ENCODE measurements at regions not wholly inside any gene's neighbourhood (a gene's known extent, or its start where the extent isn't known, plus 50 kb on each side); places are given as distances from the start of the nearest gene placed in this dataset.

DNA sequence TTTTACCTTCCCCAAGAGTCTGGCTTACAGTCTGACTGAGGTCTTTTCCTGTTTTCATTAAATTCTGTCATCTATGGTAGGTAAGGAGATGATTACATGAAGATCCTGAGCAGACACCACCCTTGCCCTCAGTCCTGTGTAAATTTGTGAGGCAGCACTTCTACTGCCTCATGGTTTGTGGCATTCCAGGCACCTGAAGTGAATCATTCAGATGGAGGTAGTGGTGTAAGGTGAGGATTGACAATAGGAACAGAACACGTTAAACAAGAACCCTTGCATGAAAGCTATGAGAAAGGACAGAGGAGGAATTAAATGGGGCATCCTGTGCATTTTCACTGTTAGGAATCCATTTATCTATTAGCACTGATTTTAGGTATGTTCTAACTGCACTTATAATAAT is 618.6 kb downstream of the TLL1 start:
- no peak for DNase-seq (ENCODE audit: low read depth)

DNA sequence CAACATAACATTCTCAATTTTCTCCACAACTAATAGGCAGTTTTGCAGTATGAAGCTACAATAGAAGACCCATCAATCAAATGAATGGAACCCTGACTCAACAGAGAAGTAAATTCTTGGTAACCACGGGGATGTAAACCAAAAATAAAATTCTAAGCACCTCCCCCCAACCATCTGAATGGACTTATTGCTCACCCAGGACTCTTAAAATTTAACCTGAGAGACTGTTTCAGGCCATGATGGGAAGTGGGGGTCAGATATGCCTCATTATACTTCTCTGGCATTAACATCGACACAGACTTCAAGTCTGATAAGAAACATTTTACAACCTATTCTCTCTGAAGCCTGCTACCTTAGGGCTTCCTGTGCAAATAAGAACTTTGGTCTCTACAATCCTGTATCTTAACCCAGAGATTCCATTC is 620.9 kb downstream of the TLL1 start:
- no peak for DNase-seq (ENCODE audit: low read depth)

DNA sequence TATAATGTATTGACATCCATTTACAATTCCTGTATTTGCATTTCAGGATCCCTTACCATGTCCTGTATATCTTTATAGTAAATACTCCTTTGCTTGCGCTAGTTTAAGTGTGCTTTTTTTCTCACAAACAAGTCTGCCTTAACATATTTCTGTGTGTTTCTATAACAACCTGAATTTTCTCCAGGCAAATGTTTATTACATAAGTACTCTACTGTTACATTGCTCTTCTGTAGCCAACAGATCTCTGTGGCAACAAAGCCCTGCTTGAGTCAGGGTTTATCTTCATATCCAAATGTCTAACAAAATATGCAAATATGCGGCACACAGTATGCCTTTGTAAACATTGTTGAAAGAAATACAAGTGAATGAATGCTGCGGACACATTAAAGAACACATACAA is 625.5 kb downstream of the TLL1 start:
- DNase-seq (ENCODE audit: low read depth): no peak

DNA sequence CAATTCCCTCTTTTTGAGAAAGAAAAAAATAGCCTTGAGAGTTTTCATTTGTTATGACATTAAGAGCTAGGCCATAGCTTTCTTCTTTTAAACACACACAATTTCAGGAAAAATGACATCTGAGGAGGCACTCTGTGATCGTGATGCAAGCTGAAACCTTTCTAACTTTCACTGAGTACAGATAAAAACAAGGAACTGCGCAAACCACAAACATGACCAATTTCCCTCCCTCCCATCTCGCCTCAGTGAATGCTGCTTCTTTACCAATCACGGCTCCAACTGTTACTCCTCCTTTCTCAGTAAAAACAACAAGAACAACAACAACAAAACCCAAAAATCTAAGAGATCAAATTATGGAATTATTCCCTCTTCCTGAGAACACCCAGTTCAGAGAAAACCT is 626.8 kb downstream of the TLL1 start:
- DNase-seq (ENCODE audit: low read depth): no peak

DNA sequence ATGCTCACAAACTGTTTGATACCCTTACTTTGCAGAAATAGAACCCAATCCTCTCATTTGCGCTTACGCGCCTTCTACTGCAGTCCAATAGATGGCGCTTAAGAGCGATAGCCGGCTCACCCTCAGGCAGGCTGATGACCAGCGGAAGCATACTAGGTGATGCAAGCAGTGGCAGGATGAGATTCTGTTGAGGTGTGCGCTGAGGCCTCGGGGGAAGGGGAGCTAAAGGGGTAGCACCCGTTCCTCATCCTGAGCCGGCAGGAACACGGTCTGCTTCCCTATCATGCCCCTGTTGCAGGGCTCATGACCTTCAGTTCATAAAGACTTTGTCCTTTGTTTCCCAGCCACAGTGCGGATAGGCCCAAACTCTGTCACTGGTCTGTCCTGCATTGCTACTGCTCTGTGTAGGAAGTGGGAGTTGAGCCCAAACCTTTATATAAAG is 628.9 kb downstream of the TLL1 start:
- no peak for DNase-seq (ENCODE audit: low read depth)

DNA sequence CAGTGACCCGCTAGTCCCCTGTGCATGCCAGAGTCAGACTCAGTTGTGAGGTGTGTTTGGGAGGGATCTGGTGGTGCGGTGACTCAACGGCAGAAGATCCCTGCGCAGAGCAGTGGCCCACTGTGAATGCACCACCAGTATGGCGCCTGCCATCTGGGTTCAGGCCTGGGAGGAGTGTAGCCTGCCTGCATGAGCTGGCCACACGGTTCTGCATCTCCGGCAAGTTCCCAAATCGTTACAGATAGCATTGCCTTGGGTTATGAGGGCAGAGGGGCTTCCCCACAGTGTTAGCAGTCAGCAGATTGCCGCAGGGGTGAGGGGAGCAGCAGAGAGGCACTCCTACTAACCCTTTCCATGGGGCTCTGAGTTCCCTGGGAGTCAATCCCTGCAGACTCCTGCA is 629.6 kb downstream of the TLL1 start:
- DNase-seq (ENCODE audit: low read depth): no peak

DNA sequence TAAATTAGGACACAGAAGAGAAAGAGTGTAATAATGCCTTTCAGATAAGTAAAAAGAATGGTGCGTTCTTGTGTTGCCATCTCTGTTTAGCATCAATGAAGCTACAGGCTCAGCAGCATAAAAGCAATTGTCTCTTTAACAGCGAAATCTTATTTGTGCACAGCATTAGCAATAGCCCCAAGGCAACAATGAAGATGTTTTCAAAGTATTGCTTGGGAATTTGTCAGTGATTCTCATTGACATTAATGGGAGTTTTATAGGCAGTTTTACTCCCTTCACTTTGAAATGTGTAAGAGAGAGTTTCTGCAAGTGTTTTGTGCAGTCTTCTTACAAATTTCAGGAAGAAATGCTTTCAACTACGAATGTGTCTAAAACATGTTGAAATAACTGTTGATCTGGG is 633.0 kb downstream of the TLL1 start:
- DNase-seq (ENCODE audit: low read depth): no peak

DNA sequence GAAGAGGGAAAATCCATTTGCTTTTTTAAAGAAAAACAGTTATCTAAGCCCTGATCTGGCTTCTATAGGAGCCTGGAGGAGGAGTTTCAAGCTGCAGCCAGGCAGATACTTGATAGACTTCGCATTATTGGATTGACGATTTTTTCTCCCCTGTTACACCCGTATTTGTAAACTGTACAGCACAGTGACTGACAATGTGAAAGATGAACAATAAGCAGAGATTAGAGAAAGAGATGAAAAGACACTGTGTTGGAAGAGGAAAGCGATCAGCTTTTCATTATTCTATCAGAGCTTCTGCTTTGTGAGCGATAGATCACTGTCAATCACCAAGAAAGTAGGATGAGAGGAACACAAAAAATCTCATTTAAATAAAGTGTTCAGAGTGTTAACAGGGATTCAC is 639.2 kb downstream of the TLL1 start:
- no peak for DNase-seq (ENCODE audit: low read depth)

DNA sequence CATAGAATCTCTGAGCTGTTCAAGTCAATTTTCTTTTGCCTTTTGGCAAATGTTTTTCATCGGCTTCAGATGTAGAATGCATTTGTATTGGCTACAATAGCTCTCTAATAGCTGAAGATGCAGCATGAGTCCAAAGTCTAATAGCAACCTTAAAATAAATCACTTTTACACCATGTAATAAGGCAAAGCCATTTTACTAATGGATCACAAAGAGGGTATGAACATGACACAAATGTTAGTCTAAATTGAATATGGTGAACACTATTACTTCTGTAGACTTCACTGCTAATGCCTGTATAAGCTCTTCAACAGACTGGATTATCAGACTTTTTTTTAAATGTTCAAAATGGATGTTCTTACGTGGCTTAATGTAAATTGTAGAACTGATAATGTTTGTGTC is 645.3 kb downstream of the TLL1 start:
- DNase-seq (ENCODE audit: low read depth): no peak

DNA sequence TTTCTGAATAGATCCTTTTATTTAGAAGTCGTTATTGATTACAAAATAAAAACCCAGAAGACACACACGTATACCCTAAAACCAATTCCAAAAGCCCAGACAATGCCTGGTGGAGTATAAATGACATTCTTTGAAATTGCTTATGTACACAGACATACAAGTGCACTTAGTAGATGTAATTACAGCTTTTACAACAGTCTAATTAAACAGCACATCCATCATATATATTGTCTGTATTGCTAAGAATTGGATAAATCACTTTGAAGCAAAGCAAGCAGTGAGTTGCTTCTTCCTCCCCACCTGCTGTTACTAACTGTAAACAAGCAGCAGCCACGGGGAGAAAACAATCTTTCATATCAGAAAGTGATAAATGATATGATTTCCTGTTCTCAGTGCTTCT is 645.7 kb downstream of the TLL1 start:
- no peak for DNase-seq (ENCODE audit: low read depth)

DNA sequence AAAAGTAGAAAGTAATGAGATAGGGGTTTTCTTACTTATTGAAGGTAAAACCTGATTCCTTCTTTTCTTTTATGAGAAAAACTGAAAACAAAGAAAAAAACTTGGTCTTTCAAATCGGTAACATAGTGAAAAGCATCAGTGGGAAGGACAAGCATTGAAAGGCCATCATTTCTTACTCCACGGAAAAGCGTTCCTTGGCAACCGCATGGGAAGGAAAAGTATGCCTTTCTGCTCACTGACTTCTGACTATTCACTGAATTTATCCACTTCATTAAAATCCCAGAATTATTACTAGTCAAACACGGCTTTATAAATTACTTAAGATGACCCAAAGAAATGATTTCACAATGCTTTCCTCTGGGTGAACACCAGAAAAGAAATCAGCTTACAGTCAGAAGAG is 646.7 kb downstream of the TLL1 start:
- DNase-seq (ENCODE audit: low read depth): no peak

DNA sequence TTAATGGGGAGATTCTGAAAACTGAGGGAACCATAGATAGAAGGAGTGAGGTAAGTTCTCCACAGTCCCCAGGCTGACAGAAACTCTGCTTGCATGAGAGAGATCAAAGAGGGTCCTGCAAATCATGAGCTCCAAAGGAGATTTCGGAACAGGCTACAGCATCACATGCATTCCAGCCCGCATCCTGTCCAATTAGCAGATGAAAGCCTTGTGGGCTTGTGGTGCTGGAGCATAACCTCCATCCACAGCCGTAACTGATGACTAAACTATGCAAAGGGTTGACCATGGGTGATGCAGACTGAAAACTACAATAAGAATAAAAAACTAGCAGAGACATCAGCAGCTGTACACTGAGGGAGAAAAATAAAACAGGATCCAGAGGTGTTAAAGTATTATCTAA is 654.5 kb downstream of the TLL1 start:
- DNase-seq (ENCODE audit: low read depth): no peak

DNA sequence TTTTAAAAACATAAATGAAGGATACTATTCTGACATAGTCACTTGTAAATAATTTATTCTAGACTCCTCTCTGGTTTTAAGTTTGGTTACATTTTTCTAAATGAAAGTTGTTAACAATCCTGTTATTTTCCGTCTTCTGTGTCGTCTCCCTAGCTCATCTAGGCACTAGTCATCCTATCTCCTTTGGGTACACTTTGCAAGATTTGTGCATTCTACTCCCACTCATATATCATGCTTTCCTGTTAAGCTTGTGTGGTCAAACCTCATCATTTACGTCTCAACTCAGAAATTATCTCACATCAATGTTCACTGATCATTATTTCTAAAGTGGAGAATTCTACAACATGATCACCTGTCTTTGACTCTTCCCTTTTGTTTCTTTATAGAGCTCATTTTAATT is 658.7 kb downstream of the TLL1 start:
- no peak for DNase-seq (ENCODE audit: low read depth)

DNA sequence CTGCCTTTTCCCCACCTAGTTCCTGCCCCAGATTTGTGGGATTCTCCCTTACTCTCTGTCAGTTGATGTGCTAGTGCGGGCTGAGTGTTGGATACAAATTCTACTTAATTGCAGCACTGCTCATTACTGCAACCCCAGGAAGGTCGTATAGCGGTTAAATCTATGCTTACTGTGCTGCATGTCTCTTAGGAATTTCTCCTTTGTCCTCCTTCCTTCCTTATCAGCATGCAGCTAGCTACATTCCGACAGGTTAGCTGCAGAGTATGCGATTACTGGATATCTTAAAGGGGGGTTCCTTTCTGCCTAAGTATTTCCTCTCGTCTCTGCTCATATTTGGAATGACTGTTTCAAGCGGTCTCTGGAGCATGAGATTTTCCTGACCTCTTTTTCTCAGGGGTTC is 662.8 kb downstream of the TLL1 start:
- DNase-seq (ENCODE audit: low read depth): no peak

DNA sequence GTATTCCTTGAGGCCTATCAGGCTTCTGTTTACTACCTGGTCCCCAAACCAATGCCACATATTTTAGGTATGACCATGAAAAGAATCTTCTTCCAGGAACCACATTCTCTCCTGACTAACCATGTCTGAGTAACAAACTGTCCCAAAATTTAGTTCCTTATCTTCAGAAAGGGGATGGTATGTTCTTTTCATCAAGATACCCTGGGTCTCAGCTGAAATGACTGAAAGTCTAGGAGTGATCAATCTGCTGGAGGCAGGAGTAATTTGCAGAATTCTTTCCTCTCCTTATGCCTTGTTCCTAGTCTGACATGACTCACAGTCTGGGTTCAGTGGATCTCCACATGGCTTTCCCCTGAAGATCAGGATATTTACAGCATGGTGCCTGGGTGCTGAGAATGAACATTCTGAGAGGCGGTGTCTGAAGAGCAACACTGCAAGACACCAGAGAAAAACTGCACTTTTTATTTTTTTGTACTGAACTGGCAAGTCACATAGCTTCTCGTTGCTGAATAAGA is 665.5 kb downstream of the TLL1 start:
- DNase-seq (ENCODE audit: low read depth): no peak

DNA sequence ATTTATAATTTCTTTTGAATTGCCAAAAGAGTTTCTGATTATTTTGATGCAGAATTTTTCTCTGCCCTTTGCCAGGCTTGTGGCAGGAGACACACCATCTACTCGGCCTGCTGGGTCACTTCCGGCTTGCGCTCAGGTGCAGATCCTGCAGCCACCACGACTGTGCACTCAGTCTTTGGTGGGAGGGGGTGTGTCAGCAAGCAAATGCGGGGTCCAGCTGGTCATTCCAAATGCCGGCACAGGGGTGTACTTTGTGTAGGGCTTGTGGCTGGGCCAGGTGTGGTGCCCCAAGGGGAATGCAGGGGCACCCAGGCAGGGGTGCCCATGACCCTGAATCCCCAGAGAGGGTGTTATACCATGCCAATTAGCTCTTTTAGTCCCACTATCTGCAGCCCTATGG is 673.0 kb downstream of the TLL1 start:
- no peak for DNase-seq (ENCODE audit: low read depth)

DNA sequence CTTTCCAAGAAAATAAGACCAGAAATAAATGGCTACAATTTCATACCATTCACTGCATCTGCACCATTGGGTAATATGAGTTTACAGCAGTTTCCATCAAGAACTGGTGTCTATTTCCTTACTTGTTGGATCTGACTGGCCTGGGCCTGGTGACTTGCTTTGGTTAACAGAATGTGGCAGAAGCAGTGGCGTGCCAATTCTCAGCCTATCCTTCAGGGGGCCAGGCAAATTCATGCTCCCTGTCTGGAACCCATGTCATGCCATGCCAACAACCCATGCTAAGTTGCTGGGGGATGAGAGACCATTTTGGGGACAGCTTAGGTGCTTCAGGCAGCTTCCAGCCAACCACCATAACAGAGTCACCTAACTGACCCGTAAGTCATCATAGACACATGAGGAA is 656.7 kb downstream of the SPOCK3 start:
- DNase-seq (ENCODE audit: low read depth): no peak

DNA sequence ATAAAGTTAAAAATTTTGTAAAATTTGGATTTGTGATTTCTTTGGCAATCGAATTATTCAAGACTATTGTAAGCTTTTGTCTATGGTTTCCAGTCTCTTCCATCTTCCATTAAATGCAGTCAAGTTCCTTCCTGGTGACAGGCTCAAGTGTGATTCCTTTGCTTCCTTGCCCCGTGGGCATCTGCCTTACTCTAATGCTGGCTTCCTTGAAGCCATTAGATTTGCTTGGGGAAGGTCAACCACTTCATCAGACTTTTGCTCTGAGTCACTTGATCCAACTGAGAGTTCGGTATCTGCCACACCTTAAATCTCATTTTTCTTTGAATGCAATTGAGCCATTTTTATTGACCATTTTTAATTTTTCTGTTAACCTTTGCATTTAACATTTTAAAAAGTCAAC is 648.8 kb downstream of the SPOCK3 start:
- no peak for DNase-seq (ENCODE audit: low read depth)

DNA sequence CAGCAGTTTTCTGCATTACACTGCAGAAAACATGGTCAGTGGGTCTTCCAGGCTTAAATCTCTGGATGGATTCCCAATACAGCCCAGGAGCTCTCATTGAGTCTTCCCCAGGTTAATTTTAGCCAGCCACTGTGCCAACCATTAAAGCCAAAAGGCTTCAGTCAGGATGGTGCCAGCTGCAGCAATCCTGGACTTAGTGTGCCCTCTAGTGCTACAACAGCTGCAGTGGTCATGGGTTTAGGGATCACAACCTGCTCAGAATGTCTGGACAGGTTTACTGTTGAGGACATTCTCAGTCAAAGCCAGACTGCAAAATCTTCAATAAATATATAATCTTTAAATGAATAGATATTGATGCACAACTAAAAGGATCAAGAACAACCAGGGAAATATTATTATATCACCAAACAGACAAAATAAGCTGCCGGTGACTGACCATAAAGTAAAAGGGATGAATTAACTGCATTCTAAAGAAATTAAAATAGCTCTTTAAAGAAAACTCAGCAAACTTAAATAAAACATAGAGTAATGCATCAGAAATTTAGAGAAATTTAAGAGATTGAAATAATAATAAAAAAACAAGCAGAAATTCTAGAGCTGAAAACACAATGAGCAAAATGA is 639.9 kb downstream of the SPOCK3 start:
- DNase-seq (ENCODE audit: low read depth): no peak

DNA sequence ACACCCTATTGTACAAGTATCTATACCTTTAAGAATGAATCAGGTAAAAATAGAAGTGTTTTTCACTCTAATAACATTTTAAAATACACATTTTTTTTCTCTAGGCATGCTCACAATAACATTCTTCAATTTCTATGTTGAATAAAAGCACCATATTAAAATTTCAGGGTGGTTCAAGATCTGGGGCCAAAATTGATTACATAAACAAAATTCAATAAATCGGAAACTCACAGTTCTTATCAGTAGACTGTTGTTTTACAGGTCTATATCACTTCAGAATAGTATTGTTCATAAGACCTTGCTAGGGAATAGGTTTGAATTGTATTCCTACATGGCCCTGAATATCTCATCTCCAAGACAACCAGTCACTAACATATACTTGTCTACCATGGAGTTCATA is 634.0 kb downstream of the SPOCK3 start:
- no peak for DNase-seq (ENCODE audit: low read depth)

DNA sequence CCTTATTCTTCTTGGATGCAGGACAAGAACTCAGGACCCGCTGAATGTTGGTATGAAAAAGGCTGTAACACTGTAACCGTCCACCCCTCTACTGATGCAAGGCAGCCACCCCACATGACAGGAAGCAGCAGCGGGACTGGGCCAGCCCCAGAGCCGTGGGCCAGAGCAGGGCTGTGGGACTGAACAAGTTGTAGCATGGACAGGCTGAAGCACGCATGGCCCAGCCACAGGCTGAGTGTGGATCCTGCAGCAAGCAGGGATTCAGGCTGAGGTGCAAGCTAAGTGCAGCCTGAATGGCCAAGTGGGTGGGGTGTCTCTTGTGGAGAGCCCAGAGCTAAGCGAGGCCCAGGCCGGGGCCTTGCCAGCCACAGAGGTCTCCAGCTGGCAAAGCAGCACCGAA is 632.2 kb downstream of the SPOCK3 start:
- DNase-seq (ENCODE audit: low read depth): no peak

DNA sequence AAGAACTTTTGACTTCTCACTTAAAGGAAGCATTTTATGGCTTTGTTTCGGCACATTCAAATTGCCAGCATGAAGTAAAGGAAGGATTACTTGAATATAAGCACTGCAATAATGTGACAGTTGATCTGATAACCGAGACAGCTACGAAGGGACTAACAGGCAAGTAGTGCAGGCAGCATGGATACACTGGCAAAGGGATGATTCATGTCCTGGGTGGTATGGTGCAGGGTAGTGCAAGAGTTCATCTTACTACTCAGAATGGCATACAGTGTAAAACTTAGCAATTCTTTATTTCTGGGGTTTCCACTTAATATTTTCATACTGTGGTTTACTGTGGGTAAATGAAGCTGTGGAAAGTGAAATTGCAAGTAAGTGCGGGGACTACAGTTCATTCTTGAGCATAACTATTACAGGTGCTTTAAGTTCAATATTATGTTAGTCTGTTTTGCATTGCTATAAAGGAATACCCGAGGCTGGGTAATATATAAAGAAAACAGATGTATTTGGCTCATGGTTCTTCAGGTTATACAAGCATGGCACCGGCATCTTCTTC is 611.8 kb downstream of the SPOCK3 start:
- no peak for DNase-seq (ENCODE audit: low read depth)

DNA sequence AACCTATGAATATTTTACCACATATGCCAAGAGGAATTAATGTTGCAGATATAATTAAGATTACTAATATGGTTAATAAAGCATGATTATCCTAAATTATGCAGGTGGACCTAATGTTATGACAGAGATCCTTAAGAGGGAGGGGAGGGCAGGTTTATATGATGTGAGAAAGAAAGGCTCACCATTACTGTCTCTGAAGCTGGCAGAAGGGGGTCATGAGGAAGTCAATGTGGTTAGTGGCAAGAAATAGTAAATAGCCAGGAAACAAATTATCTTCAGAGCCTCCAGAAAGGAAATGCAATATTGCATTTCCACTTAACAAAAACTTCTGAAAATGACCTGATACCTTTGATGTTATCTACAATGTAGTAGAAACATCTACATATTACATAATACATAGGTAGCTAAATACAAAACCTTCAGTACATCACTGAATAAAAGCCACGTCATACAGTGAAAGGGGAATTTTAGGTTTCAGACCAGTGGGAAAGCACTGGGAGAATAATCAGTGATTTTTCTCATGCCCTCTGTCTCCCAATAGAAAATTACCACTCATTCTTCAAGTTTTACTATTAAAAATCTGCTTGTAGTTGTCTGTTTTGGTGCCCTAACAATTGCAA is 609.2 kb downstream of the SPOCK3 start:
- no peak for DNase-seq (ENCODE audit: low read depth)

DNA sequence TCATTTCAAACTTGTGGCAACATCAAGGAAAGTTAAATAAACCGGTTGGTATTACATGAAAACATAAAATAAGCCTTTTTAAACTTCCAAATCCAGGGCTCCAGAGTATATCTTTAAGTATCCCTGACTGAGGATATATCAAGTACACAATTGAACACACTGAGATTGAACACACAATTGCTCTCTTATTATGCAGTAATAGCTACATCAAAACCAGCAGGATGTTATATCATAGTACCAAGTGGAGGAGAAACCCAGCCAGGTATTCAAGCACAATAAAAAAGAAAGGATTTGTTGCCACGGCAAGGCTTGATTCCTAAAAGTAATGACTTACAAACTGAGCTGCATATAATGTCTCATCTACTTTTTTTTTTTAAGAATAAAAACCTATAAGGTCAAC is 605.8 kb downstream of the SPOCK3 start:
- DNase-seq (ENCODE audit: low read depth): no peak

All from GM04503 (cell line).